Stimulated activated CD4-positive, alpha-beta T cell treated with anti-CD3 and anti-CD28 coated beads, Interleukin-2, amount 100 ng/mL, for 48 hours (primary cell): ENCODE measurements at regions not wholly inside any gene's neighbourhood (a gene's known extent, or its start where the extent isn't known, plus 50 kb on each side); places are given as distances from the start of the nearest gene placed in this dataset.
"Not testable (repeated sequence)": the region's sequence is repeated elsewhere in the genome, so short reads cannot be mapped to it uniquely, and the experiment has no call there.

Experiments
- DNase-seq, 2 donors: peaks; one replicate each; pipeline ENCODE4 v3.0.0-alpha.2; 2020

GRCh38 chr5:120155873-120156272, 308.2 kb upstream of the PRR16 start:
- no peak for DNase-seq

- DNase-seq, result no peak
Observed at GRCh38 chr5:120158211-120158610, 305.9 kb upstream of the PRR16 start.

GRCh38 chr5:120159155-120159554, 304.9 kb upstream of the PRR16 start:
- no peak for DNase-seq

GRCh38 chr5:120160124-120160895, 303.8 kb upstream of the PRR16 start:
- no peak for DNase-seq

GRCh38 chr5:120162321-120162720, 301.8 kb upstream of the PRR16 start:
- no peak for DNase-seq

- DNase-seq, result no peak
Observed at GRCh38 chr5:120164037-120164436, 300.1 kb upstream of the PRR16 start.

GRCh38 chr5:120164986-120165385, 299.1 kb upstream of the PRR16 start:
- DNase-seq, result no peak

- no peak for DNase-seq
Observed at GRCh38 chr5:120173125-120173524, 291.0 kb upstream of the PRR16 start.

- no peak for DNase-seq
Observed at GRCh38 chr5:120174089-120174488, 290.0 kb upstream of the PRR16 start.

GRCh38 chr5:120181238-120181637, 282.9 kb upstream of the PRR16 start:
- DNase-seq, result not testable (repeated sequence)

- not testable (repeated sequence) for DNase-seq
Observed at GRCh38 chr5:120194650-120195049, 269.4 kb upstream of the PRR16 start.

GRCh38 chr5:120199559-120199958, 264.5 kb upstream of the PRR16 start:
- no peak for DNase-seq

GRCh38 chr5:120207129-120207528, 257.0 kb upstream of the PRR16 start:
- no peak for DNase-seq

- DNase-seq, result no peak
Observed at GRCh38 chr5:120217001-120217400, 247.1 kb upstream of the PRR16 start.

- no peak for DNase-seq
Observed at GRCh38 chr5:120219988-120220387, 244.1 kb upstream of the PRR16 start.

GRCh38 chr5:120225524-120225923, 238.6 kb upstream of the PRR16 start:
- DNase-seq, result no peak

GRCh38 chr5:120228262-120229031, 235.7 kb upstream of the PRR16 start:
- DNase-seq, result no peak

- no peak for DNase-seq
Observed at GRCh38 chr5:120229036-120229435, 235.1 kb upstream of the PRR16 start.

- no peak for DNase-seq
Observed at GRCh38 chr5:120231563-120231962, 232.5 kb upstream of the PRR16 start.

GRCh38 chr5:120236360-120236759, 227.7 kb upstream of the PRR16 start:
- no peak for DNase-seq

- DNase-seq, result no peak
Observed at GRCh38 chr5:120239086-120239485, 225.0 kb upstream of the PRR16 start.

GRCh38 chr5:120240706-120241105, 223.4 kb upstream of the PRR16 start:
- DNase-seq, result no peak

- DNase-seq, result no peak
Observed at GRCh38 chr5:120241400-120241799, 222.7 kb upstream of the PRR16 start.

GRCh38 chr5:120251898-120252297, 212.2 kb upstream of the PRR16 start:
- DNase-seq, result no peak
